NCI-H128 (cell line): ENCODE measurements at regions not wholly inside any gene's neighbourhood (a gene's known extent, or its start where the extent isn't known, plus 50 kb on each side); places are given as distances from the start of the nearest gene placed in this dataset.

Source experiments
- DNase-seq: peaks from one replicate; lab custom pipeline; 2025; ENCODE audit not compliant: unreplicated experiment; lab: John Stamatoyannopoulos, UW

- DNase-seq, result no peak
Measured at GRCh38 chr19:27779954-27780353, 1433.0 kb downstream of the UQCRFS1 start.

GRCh38 chr19:27777726-27778125 lies 1435.2 kb downstream of the UQCRFS1 start:
- no peak for DNase-seq

GRCh38 chr19:27777242-27777641 lies 1435.7 kb downstream of the UQCRFS1 start:
- no peak for DNase-seq

- DNase-seq, result no peak
Measured at GRCh38 chr19:27776524-27776923, 1436.4 kb downstream of the UQCRFS1 start.

- no peak for DNase-seq
Measured at GRCh38 chr19:27776020-27776419, 1436.9 kb downstream of the UQCRFS1 start.

GRCh38 chr19:27775395-27775794 lies 1437.6 kb downstream of the UQCRFS1 start:
- DNase-seq, result no peak

- DNase-seq, result no peak
Measured at GRCh38 chr19:27774827-27775226, 1438.1 kb downstream of the UQCRFS1 start.

GRCh38 chr19:27774337-27774736 lies 1438.6 kb downstream of the UQCRFS1 start:
- DNase-seq, result no peak

- no peak for DNase-seq
Measured at GRCh38 chr19:27773318-27774094, 1439.4 kb downstream of the UQCRFS1 start.

- DNase-seq, result no peak
Measured at GRCh38 chr19:27772059-27772458, 1440.9 kb downstream of the UQCRFS1 start.

- DNase-seq, result no peak
Measured at GRCh38 chr19:27770095-27770494, 1442.9 kb downstream of the UQCRFS1 start.

GRCh38 chr19:27767234-27767633 lies 1445.7 kb downstream of the UQCRFS1 start:
- DNase-seq, result no peak

- DNase-seq, result no peak
Measured at GRCh38 chr19:27765912-27766725, 1446.8 kb downstream of the UQCRFS1 start.

GRCh38 chr19:27765397-27765796 lies 1447.6 kb downstream of the UQCRFS1 start:
- DNase-seq, result no peak

GRCh38 chr19:27764186-27764804 lies 1448.7 kb downstream of the UQCRFS1 start:
- DNase-seq, result no peak

GRCh38 chr19:27762933-27763332 lies 1450.0 kb downstream of the UQCRFS1 start:
- no peak for DNase-seq

- DNase-seq, result no peak
Measured at GRCh38 chr19:27759896-27760295, 1453.1 kb downstream of the UQCRFS1 start.

- no peak for DNase-seq
Measured at GRCh38 chr19:27758626-27759505, 1454.1 kb downstream of the UQCRFS1 start.

GRCh38 chr19:27754700-27755099 lies 1458.3 kb downstream of the UQCRFS1 start:
- no peak for DNase-seq

GRCh38 chr19:27753622-27754021 lies 1459.3 kb downstream of the UQCRFS1 start:
- no peak for DNase-seq
